H9 (cell line): ENCODE measurements at regions not wholly inside any gene's neighbourhood (a gene's known extent, or its start where the extent isn't known, plus 50 kb on each side); places are given as distances from the start of the nearest gene placed in this dataset.

ENCODE experiments used
- DNase-seq: peaks from one replicate; pipeline ENCODE4 v3.0.0-alpha.2; 2017
- H2AFZ ChIP-seq: one replicate; pipeline ENCODE4 v1.6.1; 2013; ENCODE audit warnings: mild to moderate bottlenecking, low read length, control low read depth, moderate library complexity
- H2AK5ac ChIP-seq: 2 replicates; pipeline ENCODE4 v1.6.1; 2013; ENCODE audit warnings: low read length, control low read depth, mixed read lengths; ENCODE audit not compliant: insufficient read length
- H2BK120ac ChIP-seq: one replicate; pipeline ENCODE4 v1.6.1; 2013; ENCODE audit warnings: low read depth, mild to moderate bottlenecking, low read length, control low read depth, inconsistent platforms; ENCODE audit not compliant: poor library complexity, severe bottlenecking
- H2BK12ac ChIP-seq: 2 replicates; pipeline ENCODE4 v1.6.1; 2013; ENCODE audit warnings: low read length, control low read depth, mixed read lengths, low read depth; ENCODE audit not compliant: insufficient read length
- H2BK15ac ChIP-seq: 2 replicates; pipeline ENCODE4 v1.6.1; 2013; ENCODE audit warnings: low read depth, low read length, control low read depth
- H2BK20ac ChIP-seq: one replicate; pipeline ENCODE4 v1.6.1; 2013; ENCODE audit warnings: low read depth, mild to moderate bottlenecking, low read length, control low read depth, inconsistent platforms; ENCODE audit not compliant: poor library complexity, severe bottlenecking
- H2BK5ac ChIP-seq: 2 replicates; pipeline ENCODE4 v1.6.1; 2013; ENCODE audit warnings: low read length, control low read depth, mixed read lengths; ENCODE audit not compliant: insufficient read length
- H3K14ac ChIP-seq: 2 replicates; pipeline ENCODE4 v1.6.1; 2013; ENCODE audit warnings: low read length, control low read depth; ENCODE audit not compliant: insufficient read depth
- H3K18ac ChIP-seq: 2 replicates; pipeline ENCODE4 v1.6.1; 2013; ENCODE audit warnings: low read depth, mild to moderate bottlenecking, mixed read lengths, low read length, control low read depth; ENCODE audit not compliant: insufficient read length
- H3K23ac ChIP-seq: 2 replicates; pipeline ENCODE4 v1.6.1; 2013; ENCODE audit warnings: low read length, control low read depth, mixed read lengths, low read depth; ENCODE audit not compliant: insufficient read length
- H3K23me2 ChIP-seq: 2 replicates; pipeline ENCODE4 v1.6.1; 2013; ENCODE audit warnings: low read depth, mild to moderate bottlenecking, mixed read lengths, low read length, control low read depth; ENCODE audit not compliant: insufficient read length, poor library complexity, severe bottlenecking
- H3K27ac ChIP-seq: 2 replicates; pipeline ENCODE4 v1.5.1; 2013; ENCODE audit warnings: low read length, control low read depth, mixed read lengths, low read depth; ENCODE audit not compliant: insufficient read length
- H3K27me3 ChIP-seq: 2 replicates; pipeline ENCODE4 v1.6.1; 2013; ENCODE audit warnings: low read length, control low read depth, inconsistent platforms; ENCODE audit not compliant: insufficient read depth
- H3K4ac ChIP-seq: 2 replicates; pipeline ENCODE4 v1.6.1; 2013; ENCODE audit warnings: low read depth, mild to moderate bottlenecking, control low read depth, inconsistent platforms, low read length, moderate library complexity
- H3K4me1 ChIP-seq: 2 replicates; pipeline ENCODE4 v1.6.1; 2013; ENCODE audit warnings: low read length, control low read depth, inconsistent platforms; ENCODE audit not compliant: insufficient read depth
- H3K4me2 ChIP-seq: 2 replicates; pipeline ENCODE4 v1.6.1; 2013; ENCODE audit warnings: low read length, control low read depth, mixed read lengths; ENCODE audit not compliant: insufficient read length, insufficient read depth
- H3K56ac ChIP-seq: 2 replicates; pipeline ENCODE4 v1.6.1; 2013; ENCODE audit warnings: low read depth, mild to moderate bottlenecking, mixed read lengths, low read length, control low read depth; ENCODE audit not compliant: insufficient read length
- H3K79me1 ChIP-seq: 2 replicates; pipeline ENCODE4 v1.6.1; 2013; ENCODE audit warnings: low read depth, mild to moderate bottlenecking, moderate library complexity, low read length, control low read depth, inconsistent platforms; ENCODE audit not compliant: insufficient read depth, poor library complexity, severe bottlenecking
- H3K79me2 ChIP-seq: 2 replicates; pipeline ENCODE4 v1.6.1; 2013; ENCODE audit warnings: low read length, control low read depth, inconsistent platforms; ENCODE audit not compliant: insufficient read depth
- H3K9ac ChIP-seq: 2 replicates; pipeline ENCODE4 v1.6.1; 2013; ENCODE audit warnings: low read length, control low read depth, mixed read lengths; ENCODE audit not compliant: insufficient read length; ENCODE audit errors: extremely low read depth
- H3K9me3 ChIP-seq: one replicate; pipeline ENCODE4 v1.6.1; 2013; ENCODE audit warnings: low read depth, low read length, inconsistent platforms; ENCODE audit not compliant: control insufficient read depth
- H3T11ph ChIP-seq: one replicate; pipeline ENCODE4 v1.6.1; 2013; ENCODE audit warnings: mild to moderate bottlenecking, low read length, control low read depth, inconsistent platforms
- H4K20me1 ChIP-seq: one replicate; pipeline ENCODE4 v1.6.1; 2013; ENCODE audit not compliant: control insufficient read depth, insufficient read length, insufficient read depth
- H4K5ac ChIP-seq: 2 replicates; pipeline ENCODE4 v1.6.1; 2013; ENCODE audit warnings: low read depth, mild to moderate bottlenecking, mixed read lengths, low read length, control low read depth; ENCODE audit not compliant: insufficient read length
- H4K8ac ChIP-seq: replicated peaks from 2 replicates; pipeline ENCODE4 v1.6.1; 2013; ENCODE audit warnings: low read length, control low read depth, mixed read lengths, low read depth; ENCODE audit not compliant: insufficient read length
- H4K91ac ChIP-seq: 2 replicates; pipeline ENCODE4 v1.6.1; 2013; ENCODE audit warnings: low read depth, mild to moderate bottlenecking, moderate library complexity, mixed read lengths, low read length, control low read depth; ENCODE audit not compliant: insufficient read length
- H3K27ac Mint-ChIP-seq, 3 experiments: 2 replicates in 2 of 3; 3 replicates in 1 of 3; pipeline ENCODE4 v1.8.0; 2020 to 2021; ENCODE audit warnings: mixed read lengths in 3 of 3, mild to moderate bottlenecking in 1 of 3, moderate library complexity in 1 of 3
- H3K27me3 Mint-ChIP-seq: 2 replicates; pipeline ENCODE4 v1.8.0; 2021; ENCODE audit warnings: low read depth, mild to moderate bottlenecking, moderate library complexity, mixed read lengths
- H3K36me3 Mint-ChIP-seq, 3 experiments: 2 replicates in 2 of 3; 3 replicates in 1 of 3; pipeline ENCODE4 v1.8.0; 2020 to 2021; ENCODE audit warnings: low read depth in 3 of 3, mixed read lengths in 3 of 3; ENCODE audit not compliant: insufficient read depth in 1 of 3
- H3K4me1 Mint-ChIP-seq, 2 experiments: 2 replicates each; pipeline ENCODE4 v1.8.0; 2020; ENCODE audit warnings: mixed read lengths in 2 of 2
- H3K4me3 Mint-ChIP-seq, 2 experiments: 2 replicates in 1 of 2; 3 replicates in 1 of 2; pipeline ENCODE4 v1.8.0; 2020 to 2021; ENCODE audit warnings: mild to moderate bottlenecking in 2 of 2, mixed read lengths in 2 of 2, moderate library complexity in 1 of 2
- H3K9me3 Mint-ChIP-seq, 2 experiments: 2 replicates in 1 of 2; 3 replicates in 1 of 2; pipeline ENCODE4 v1.8.0; 2020; ENCODE audit warnings: mild to moderate bottlenecking in 2 of 2, mixed read lengths in 2 of 2, moderate library complexity in 1 of 2
- CTCF ChIP-seq: fragments of 200-600 bp; sonication (generic); conservative IDR thresholded peaks from 3 replicates; pipeline ENCODE4 v1.8.0; 2021; ENCODE audit warnings: antibody characterized with exemption, mild to moderate bottlenecking
- WGBS: extraction: QIAGEN DNeasy Blood & Tissue Kit; methylation state at CpG from one replicate; pipeline ENCODE4 v1.1.7; 2013; ENCODE audit warnings: missing lambda C conversion rate, low lambda C conversion rate, mixed read lengths; ENCODE audit not compliant: insufficient read length; ENCODE audit errors: extremely low coverage; 5-methylcytosine and 5-hydroxymethylcytosine counted together

GRCh38 chr14:44654591-44654990 lies 147.5 kb upstream of the FSCB start:
- no peaks in the 10 kb centered on the region for H3K4me1 Mint-ChIP-seq
- WGBS = no CpG with 5 or more reads among the region's 2 CpGs
- no peak for TF ChIP-seq CTCF
- Histone ChIP-seq H3K14ac (no peak overlapping the region), H3K56ac (no peak overlapping the region), H2AFZ (no peak overlapping the region), H3K23ac (no peak overlapping the region), H3K4ac (no peak overlapping the region), H3K79me1 (no peaks in the 10 kb centered on the region), H3K79me2 (no peaks in the 10 kb centered on the region), H2BK12ac (no peak overlapping the region), H3K27me3 (no peaks in the 10 kb centered on the region), H2BK120ac (no peak overlapping the region), H4K5ac (no peak overlapping the region), H4K91ac (no peak overlapping the region), H4K8ac (no peak overlapping the region), H3K9ac (no peak overlapping the region), H4K20me1 (no peaks in the 10 kb centered on the region), H3K4me1 (no peaks in the 10 kb centered on the region), H3K4me2 (no peak overlapping the region), H2BK5ac (no peak overlapping the region), H3K23me2 (no peaks in the 10 kb centered on the region), H3T11ph (no peak overlapping the region), H3K27ac (no peak overlapping the region), H3K18ac (no peak overlapping the region), H3K9me3 (no peaks in the 10 kb centered on the region), H2BK15ac (no peak overlapping the region), H2AK5ac (no peak overlapping the region), H2BK20ac (no peak overlapping the region)
- no peaks in the 10 kb centered on the region for H3K36me3 Mint-ChIP-seq
- DNase-seq = no peak
- H3K27me3 Mint-ChIP-seq = no peaks in the 10 kb centered on the region
- H3K4me3 Mint-ChIP-seq = no peak overlapping the region
- no peaks in the 10 kb centered on the region for H3K9me3 Mint-ChIP-seq
- no peak overlapping the region for H3K27ac Mint-ChIP-seq
